Neural cell (in vitro differentiated cells): ENCODE measurements at regions not wholly inside any gene's neighbourhood (a gene's known extent, or its start where the extent isn't known, plus 50 kb on each side); places are given as distances from the start of the nearest gene placed in this dataset.

ENCODE experiments used
- H2AFZ ChIP-seq: fragments of 200-600, 300-800 bp; sonication (generic), shearing (Covaris generic); 2 replicates; pipeline ENCODE4 v1.6.0; 2014; ENCODE audit warnings: low read depth, mild to moderate bottlenecking, antibody characterized with exemption, low read length, moderate library complexity
- H3F3A ChIP-seq: fragments of 200-600 bp; shearing (Covaris generic); 2 replicates; pipeline ENCODE4 v1.6.1; 2016; ENCODE audit warnings: mild to moderate bottlenecking, moderate library complexity, mixed read lengths, antibody characterized with exemption, low read length; ENCODE audit not compliant: insufficient read depth, poor library complexity, severe bottlenecking
- H3K27ac ChIP-seq: fragments of 200-600, 300-800 bp; sonication (generic), shearing (Covaris generic); 2 replicates; pipeline ENCODE4 v1.5.1; 2014; ENCODE audit warnings: mild to moderate bottlenecking, low read length, moderate library complexity
- H3K27me3 ChIP-seq: fragments of 300-800, 200-600 bp; sonication (generic), shearing (Covaris generic); 2 replicates; pipeline ENCODE4 v1.6.0; 2014; ENCODE audit warnings: mild to moderate bottlenecking, low read depth, low read length, moderate library complexity; ENCODE audit not compliant: insufficient read depth
- H3K36me3 ChIP-seq: fragments of 300-800, 200-600 bp; sonication (generic), shearing (Covaris generic); 2 replicates; pipeline ENCODE4 v1.5.1; 2014; ENCODE audit warnings: mild to moderate bottlenecking, antibody characterized with exemption, low read length, moderate library complexity; ENCODE audit not compliant: insufficient read depth
- H3K4me2 ChIP-seq: fragments of 300-800, 200-600 bp; sonication (generic), shearing (Covaris generic); 2 replicates; pipeline ENCODE4 v1.6.0; 2014; ENCODE audit warnings: mild to moderate bottlenecking, low read length
- H3K4me3 ChIP-seq: fragments of 300-800, 200-600 bp; sonication (generic), shearing (Covaris generic); 2 replicates; pipeline ENCODE4 v1.5.1; 2014; ENCODE audit warnings: mild to moderate bottlenecking, low read length, moderate library complexity
- H3K79me2 ChIP-seq: fragments of 200-600 bp; shearing (Covaris generic); replicated peaks from 2 replicates; pipeline ENCODE4 v1.6.0; 2014; ENCODE audit warnings: mild to moderate bottlenecking, low read length, moderate library complexity; ENCODE audit not compliant: insufficient read depth
- H3K9ac ChIP-seq: fragments of 300-800, 200-600 bp; sonication (generic), shearing (Covaris generic); 2 replicates; pipeline ENCODE4 v1.6.1; 2016; ENCODE audit warnings: mild to moderate bottlenecking, low read length, mixed read lengths
- H3K9me2 ChIP-seq: fragments of 200-600 bp; shearing (Covaris generic); 2 replicates; pipeline ENCODE4 v1.6.1; 2016; ENCODE audit warnings: mild to moderate bottlenecking, low read length, mixed read lengths; ENCODE audit not compliant: insufficient read depth
- H3K9me3 ChIP-seq: fragments of 200-600, 300-800 bp; sonication (generic), shearing (Covaris generic); 2 replicates; pipeline ENCODE4 v1.6.1; 2016; ENCODE audit warnings: mild to moderate bottlenecking, mixed run types, low read length, moderate library complexity, mixed read lengths
- H4K20me1 ChIP-seq: fragments of 200-600 bp; shearing (Covaris generic); 2 replicates; pipeline ENCODE4 v1.6.1; 2016; ENCODE audit warnings: mild to moderate bottlenecking, mixed run types; ENCODE audit not compliant: insufficient read depth
- EP300 ChIP-seq: fragments of 450-650 bp; conservative IDR thresholded peaks from 2 replicates; pipeline ENCODE4 v1.6.1; 2014; ENCODE audit warnings: antibody characterized with exemption, mild to moderate bottlenecking, moderate library complexity; ENCODE audit not compliant: poor library complexity, severe bottlenecking
- EZH2 ChIP-seq: fragments of 200-600, 300-800 bp; shearing (Covaris generic), sonication (generic); IDR thresholded peaks from 2 replicates; pipeline ENCODE4 v1.6.1; 2014; ENCODE audit warnings: antibody characterized with exemption, low read length, borderline replicate concordance, mild to moderate bottlenecking; ENCODE audit not compliant: insufficient read depth, poor library complexity, severe bottlenecking
- MXI1 ChIP-seq: fragments of 450-650 bp; conservative IDR thresholded peaks from 2 replicates; pipeline ENCODE4 v1.6.1; 2014; ENCODE audit warnings: antibody characterized with exemption, mild to moderate bottlenecking; ENCODE audit not compliant: poor library complexity, severe bottlenecking
- POLR2AphosphoS5 ChIP-seq: IDR thresholded peaks from 2 replicates; pipeline ENCODE4 v1.6.1; 2012
- RAD21 ChIP-seq: fragments of 450-650 bp; conservative IDR thresholded peaks from 2 replicates; pipeline ENCODE4 v1.6.1; 2014; ENCODE audit warnings: antibody characterized with exemption, mild to moderate bottlenecking, moderate library complexity
- SMC3 ChIP-seq: fragments of 450-650 bp; conservative IDR thresholded peaks from 2 replicates; pipeline ENCODE4 v1.6.1; 2014; ENCODE audit warnings: antibody characterized with exemption, mild to moderate bottlenecking, moderate library complexity; ENCODE audit not compliant: poor library complexity
- TAF1 ChIP-seq: IDR thresholded peaks from 2 replicates; pipeline ENCODE4 v1.6.1; 2012; ENCODE audit warnings: low read depth
- TF ChIP-seq, protein P1 (sequence below): fragments of 450-650 bp; IDR thresholded peaks from 2 replicates; pipeline ENCODE4 v1.5.1; 2014; ENCODE audit warnings: antibody characterized with exemption, mild to moderate bottlenecking, moderate library complexity; ENCODE audit not compliant: poor library complexity, severe bottlenecking
- TF ChIP-seq, protein P2 (sequence below): IDR thresholded peaks from 2 replicates; pipeline ENCODE4 v1.6.1; 2012; ENCODE audit warnings: borderline replicate concordance

DNA sequence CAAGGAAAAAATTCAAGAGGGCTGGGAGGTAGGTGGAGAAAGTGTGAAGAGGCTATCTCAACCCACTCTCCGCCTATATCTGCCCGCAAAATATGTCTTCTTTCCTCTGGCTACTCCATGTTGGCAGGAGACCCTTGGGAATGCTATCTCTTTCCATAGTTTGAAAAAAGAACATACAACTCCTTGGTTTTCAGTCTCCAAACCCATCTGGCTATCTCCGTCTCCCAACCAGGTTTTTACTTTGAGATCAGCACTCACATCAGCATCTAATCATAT is 109.9 kb upstream of the IFNE start:
- Histone ChIP-seq H3K79me2 (no peaks in the 10 kb centered on the region), H3F3A (no peaks in the 10 kb centered on the region), H3K4me2 (no peak overlapping the region), H3K9me2 (no peaks in the 10 kb centered on the region), H3K27ac (no peak overlapping the region), H4K20me1 (no peaks in the 10 kb centered on the region), H3K4me3 (no peak overlapping the region), H3K9me3 (no peaks in the 10 kb centered on the region), H3K27me3 (no peaks in the 10 kb centered on the region), H3K9ac (no peak overlapping the region), H2AFZ (no peak overlapping the region), H3K36me3 (no peaks in the 10 kb centered on the region)
- TF ChIP-seq MXI1 (no peak), RAD21 (no peak), SMC3 (no peak), EZH2 (no peak), TAF1 (no peak), POLR2AphosphoS5 (no peak), EP300 (no peak)
- TF ChIP-seq, protein P1, sequence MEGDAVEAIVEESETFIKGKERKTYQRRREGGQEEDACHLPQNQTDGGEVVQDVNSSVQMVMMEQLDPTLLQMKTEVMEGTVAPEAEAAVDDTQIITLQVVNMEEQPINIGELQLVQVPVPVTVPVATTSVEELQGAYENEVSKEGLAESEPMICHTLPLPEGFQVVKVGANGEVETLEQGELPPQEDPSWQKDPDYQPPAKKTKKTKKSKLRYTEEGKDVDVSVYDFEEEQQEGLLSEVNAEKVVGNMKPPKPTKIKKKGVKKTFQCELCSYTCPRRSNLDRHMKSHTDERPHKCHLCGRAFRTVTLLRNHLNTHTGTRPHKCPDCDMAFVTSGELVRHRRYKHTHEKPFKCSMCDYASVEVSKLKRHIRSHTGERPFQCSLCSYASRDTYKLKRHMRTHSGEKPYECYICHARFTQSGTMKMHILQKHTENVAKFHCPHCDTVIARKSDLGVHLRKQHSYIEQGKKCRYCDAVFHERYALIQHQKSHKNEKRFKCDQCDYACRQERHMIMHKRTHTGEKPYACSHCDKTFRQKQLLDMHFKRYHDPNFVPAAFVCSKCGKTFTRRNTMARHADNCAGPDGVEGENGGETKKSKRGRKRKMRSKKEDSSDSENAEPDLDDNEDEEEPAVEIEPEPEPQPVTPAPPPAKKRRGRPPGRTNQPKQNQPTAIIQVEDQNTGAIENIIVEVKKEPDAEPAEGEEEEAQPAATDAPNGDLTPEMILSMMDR = no peak
- TF ChIP-seq, protein P2, sequence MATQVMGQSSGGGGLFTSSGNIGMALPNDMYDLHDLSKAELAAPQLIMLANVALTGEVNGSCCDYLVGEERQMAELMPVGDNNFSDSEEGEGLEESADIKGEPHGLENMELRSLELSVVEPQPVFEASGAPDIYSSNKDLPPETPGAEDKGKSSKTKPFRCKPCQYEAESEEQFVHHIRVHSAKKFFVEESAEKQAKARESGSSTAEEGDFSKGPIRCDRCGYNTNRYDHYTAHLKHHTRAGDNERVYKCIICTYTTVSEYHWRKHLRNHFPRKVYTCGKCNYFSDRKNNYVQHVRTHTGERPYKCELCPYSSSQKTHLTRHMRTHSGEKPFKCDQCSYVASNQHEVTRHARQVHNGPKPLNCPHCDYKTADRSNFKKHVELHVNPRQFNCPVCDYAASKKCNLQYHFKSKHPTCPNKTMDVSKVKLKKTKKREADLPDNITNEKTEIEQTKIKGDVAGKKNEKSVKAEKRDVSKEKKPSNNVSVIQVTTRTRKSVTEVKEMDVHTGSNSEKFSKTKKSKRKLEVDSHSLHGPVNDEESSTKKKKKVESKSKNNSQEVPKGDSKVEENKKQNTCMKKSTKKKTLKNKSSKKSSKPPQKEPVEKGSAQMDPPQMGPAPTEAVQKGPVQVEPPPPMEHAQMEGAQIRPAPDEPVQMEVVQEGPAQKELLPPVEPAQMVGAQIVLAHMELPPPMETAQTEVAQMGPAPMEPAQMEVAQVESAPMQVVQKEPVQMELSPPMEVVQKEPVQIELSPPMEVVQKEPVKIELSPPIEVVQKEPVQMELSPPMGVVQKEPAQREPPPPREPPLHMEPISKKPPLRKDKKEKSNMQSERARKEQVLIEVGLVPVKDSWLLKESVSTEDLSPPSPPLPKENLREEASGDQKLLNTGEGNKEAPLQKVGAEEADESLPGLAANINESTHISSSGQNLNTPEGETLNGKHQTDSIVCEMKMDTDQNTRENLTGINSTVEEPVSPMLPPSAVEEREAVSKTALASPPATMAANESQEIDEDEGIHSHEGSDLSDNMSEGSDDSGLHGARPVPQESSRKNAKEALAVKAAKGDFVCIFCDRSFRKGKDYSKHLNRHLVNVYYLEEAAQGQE = no peak

DNA sequence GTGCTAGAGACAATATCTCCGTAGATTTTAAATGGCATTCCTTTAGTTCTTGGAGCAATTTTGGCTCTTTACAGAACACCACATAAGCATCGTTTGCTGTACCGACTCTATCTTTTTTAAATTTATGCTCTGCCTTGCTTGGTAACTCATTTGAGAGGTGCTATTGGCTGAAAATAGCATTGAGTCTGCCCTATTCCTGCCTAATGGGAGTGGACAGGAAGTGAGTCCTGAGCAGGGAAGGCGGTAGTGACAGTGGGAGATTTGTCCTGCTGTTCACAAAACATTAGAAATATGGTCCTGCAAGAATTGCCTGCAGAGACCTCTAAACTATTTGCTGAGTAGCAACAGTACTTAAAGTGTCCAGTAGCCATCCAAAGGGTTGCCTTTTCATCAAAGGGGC is 115.2 kb upstream of the IFNE start:
- H2AFZ ChIP-seq = no peak overlapping the region
- no peaks in the 10 kb centered on the region for H3F3A ChIP-seq
- H3K4me3 ChIP-seq = no peak overlapping the region
- no peak overlapping the region for H3K9ac ChIP-seq
- TF ChIP-seq TAF1 (no peak), EZH2 (no peak), POLR2AphosphoS5 (no peak), SMC3 (no peak), RAD21 (no peak)
- H3K27ac ChIP-seq = no peak overlapping the region
- H3K79me2 ChIP-seq = no peaks in the 10 kb centered on the region
- H3K4me2 ChIP-seq = no peak overlapping the region
- H3K9me2 ChIP-seq = no peaks in the 10 kb centered on the region
- no peaks in the 10 kb centered on the region for H3K9me3 ChIP-seq
- H3K36me3 ChIP-seq = no peaks in the 10 kb centered on the region
- no peaks in the 10 kb centered on the region for H4K20me1 ChIP-seq
- H3K27me3 ChIP-seq = no peaks in the 10 kb centered on the region

DNA sequence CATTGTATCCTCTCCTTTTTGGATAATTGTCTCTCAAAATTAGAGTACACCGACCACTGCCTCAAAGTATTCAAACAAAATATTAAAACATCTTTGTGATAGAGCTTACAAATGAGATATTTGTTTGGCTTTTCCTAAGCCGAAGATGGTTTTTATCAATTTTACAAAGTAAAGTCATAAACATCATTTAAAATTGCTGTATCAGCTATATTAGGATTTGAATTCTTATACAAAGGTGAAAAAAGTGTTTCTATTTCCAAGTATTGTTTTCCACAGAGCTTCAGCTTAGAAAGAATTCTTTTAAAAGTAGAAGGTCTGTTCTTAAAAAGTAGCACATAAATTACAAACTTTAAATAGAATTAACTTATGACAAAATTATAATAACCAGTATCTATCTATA is 116.6 kb upstream of the IFNE start:
- Histone ChIP-seq H3K27me3 (no peaks in the 10 kb centered on the region), H4K20me1 (no peaks in the 10 kb centered on the region)
- TF ChIP-seq MXI1 = no peak
- no peak for TF ChIP-seq TAF1
- TF ChIP-seq, protein P1 = no peak
- TF ChIP-seq EP300 = no peak
- no peak for TF ChIP-seq RAD21
- TF ChIP-seq, protein P2 = no peak
- no peak for TF ChIP-seq EZH2
- TF ChIP-seq POLR2AphosphoS5 = no peak
- no peak for TF ChIP-seq SMC3

More for the DNA sequence above, 116.6 kb upstream of the IFNE start:
- H3K4me3 ChIP-seq = no peak overlapping the region
- no peaks in the 10 kb centered on the region for H3K79me2 ChIP-seq
- H2AFZ ChIP-seq = no peak overlapping the region
- no peak overlapping the region for H3K9ac ChIP-seq
- H3K4me2 ChIP-seq = no peak overlapping the region
- H3K9me2 ChIP-seq = no peaks in the 10 kb centered on the region
- H3K36me3 ChIP-seq = no peaks in the 10 kb centered on the region
- no peaks in the 10 kb centered on the region for H3F3A ChIP-seq
- H3K27ac ChIP-seq = no peak overlapping the region
- H3K9me3 ChIP-seq = no peaks in the 10 kb centered on the region
